ENCODE measurements at regions not wholly inside any gene's neighbourhood (a gene's known extent, or its start where the extent isn't known, plus 50 kb on each side); places are given as distances from the start of the nearest gene placed in this dataset.

DNA sequence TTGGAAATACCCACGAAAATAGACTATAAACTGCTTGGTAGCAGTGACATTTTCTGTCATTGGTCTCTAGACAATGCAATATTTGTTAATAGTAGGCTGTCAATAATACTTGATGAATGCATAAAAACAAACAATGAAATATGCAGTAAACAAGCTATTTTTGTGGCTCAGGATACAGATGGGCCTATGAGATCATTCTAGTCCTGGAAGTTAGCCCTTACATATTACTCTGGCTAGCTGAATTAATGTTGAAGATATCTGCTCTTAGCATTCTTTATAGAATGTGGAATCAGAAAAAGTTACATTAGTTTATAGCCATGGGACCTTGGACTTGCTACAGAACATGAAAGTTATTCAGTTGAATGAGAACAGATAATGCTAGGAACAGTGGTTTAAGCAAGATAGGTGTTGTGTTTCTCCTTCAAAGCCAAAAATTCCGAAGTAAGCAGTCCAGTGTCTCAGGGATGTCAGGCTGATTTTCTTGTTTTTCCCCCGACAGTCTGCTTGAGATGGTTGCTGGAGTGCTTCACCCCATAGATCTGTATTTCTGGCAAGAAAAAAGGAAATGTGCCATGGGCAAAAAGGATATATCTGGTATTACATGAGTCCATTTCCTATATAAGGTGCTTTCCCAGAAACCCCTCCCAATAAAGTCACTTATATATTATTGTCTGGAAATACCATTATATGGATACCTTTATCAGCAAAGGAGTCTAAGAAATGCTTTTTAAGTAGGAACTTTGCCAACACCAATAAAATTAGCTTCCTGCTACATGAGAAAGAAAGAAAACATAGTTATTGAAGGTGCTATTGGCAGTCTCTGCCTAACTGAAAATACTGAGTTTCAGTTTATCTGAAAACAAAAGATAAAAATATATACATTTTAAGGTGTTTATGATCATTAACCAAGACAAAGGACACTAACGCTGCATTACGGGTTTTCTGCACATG, 619.4 kb upstream of the ATP2B1 start:
- H3K9ac ChIP-seq (ENCODE audit: low read depth in 1 of 2, low read length in 2 of 2): no peak overlapping the region
- no peak overlapping the region for H3K4me3 ChIP-seq (ENCODE audit: low read depth in 1 of 2, low read length in 2 of 2)
- H3K4me1 ChIP-seq (ENCODE audit: control insufficient read depth in 1 of 2, insufficient read depth in 2 of 2, low read length in 2 of 2): peaks cover 10 to 15% of the 10 kb centered on the region in 2 donors
- H3K27me3 ChIP-seq (ENCODE audit: control insufficient read depth in 1 of 2, insufficient read depth in 2 of 2, low read length in 2 of 2): no peaks in the 10 kb centered on the region
- no peaks in the 10 kb centered on the region for H3K36me3 ChIP-seq (ENCODE audit: control insufficient read depth in 1 of 2, insufficient read depth in 2 of 2, low read length in 2 of 2)
- no peaks in the 10 kb centered on the region for H3K9me3 ChIP-seq (ENCODE audit: control insufficient read depth in 1 of 2, low read length in 2 of 2)
- no peak overlapping the region for H3K27ac ChIP-seq (ENCODE audit: low read depth, low read length)

DNA sequence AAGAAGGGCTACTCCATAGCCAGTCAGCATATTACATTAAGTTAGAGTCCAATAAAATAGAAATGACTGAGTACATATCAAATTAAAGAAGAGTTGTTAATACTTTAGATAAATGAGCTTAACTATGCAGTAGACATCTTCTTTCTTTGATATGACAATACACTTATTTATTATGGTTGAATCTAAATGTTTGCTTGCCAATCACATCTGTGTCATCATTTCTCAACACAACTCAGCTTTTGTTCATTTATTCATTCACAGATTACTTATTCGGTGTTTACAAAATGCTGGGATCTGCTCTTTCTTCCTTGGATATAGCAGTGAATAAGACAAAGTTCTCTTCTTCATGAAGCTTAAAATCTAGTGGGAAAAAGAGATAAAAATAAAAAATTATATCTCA, 614.6 kb upstream of the ATP2B1 start:
- Histone ChIP-seq H3K9me3 (ENCODE audit: control insufficient read depth in 1 of 2, low read length in 2 of 2) (no peaks in the 10 kb centered on the region), H3K36me3 (ENCODE audit: control insufficient read depth in 1 of 2, insufficient read depth in 2 of 2, low read length in 2 of 2) (no peaks in the 10 kb centered on the region), H3K27me3 (ENCODE audit: control insufficient read depth in 1 of 2, insufficient read depth in 2 of 2, low read length in 2 of 2) (no peaks in the 10 kb centered on the region), H3K9ac (ENCODE audit: low read depth in 1 of 2, low read length in 2 of 2) (no peak overlapping the region), H3K4me1 (ENCODE audit: control insufficient read depth in 1 of 2, insufficient read depth in 2 of 2, low read length in 2 of 2) (peaks cover 8 to 9% of the 10 kb centered on the region in 2 donors), H3K4me3 (ENCODE audit: low read depth in 1 of 2, low read length in 2 of 2) (no peak overlapping the region), H3K27ac (ENCODE audit: low read depth, low read length) (no peak overlapping the region)

DNA sequence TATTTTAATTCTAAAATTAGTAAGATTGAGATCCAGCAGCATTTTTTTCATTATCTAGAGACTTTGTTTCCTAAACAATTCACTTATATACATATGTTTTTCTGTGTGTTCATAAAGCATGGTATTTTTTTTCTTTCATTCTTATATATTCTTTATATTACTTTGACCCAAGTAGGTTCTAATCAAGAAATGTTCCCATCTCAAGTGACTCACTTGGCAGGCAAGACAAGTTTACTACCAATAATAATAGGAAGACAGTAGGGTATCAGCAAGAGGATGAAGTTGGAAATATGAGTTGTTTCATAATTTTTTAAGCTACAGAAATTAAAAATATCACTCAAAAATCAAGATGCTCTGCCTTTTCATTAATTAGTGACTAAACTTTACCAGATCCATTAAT, 613.4 kb upstream of the ATP2B1 start:
- no peak overlapping the region for H3K9ac ChIP-seq (ENCODE audit: low read depth in 1 of 2, low read length in 2 of 2)
- no peaks in the 10 kb centered on the region for H3K36me3 ChIP-seq (ENCODE audit: control insufficient read depth in 1 of 2, insufficient read depth in 2 of 2, low read length in 2 of 2)
- H3K27me3 ChIP-seq (ENCODE audit: control insufficient read depth in 1 of 2, insufficient read depth in 2 of 2, low read length in 2 of 2): no peaks in the 10 kb centered on the region
- no peaks in the 10 kb centered on the region for H3K4me1 ChIP-seq (ENCODE audit: control insufficient read depth in 1 of 2, insufficient read depth in 2 of 2, low read length in 2 of 2)
- no peak overlapping the region for H3K27ac ChIP-seq (ENCODE audit: low read depth, low read length)
- H3K9me3 ChIP-seq (ENCODE audit: control insufficient read depth in 1 of 2, low read length in 2 of 2): no peaks in the 10 kb centered on the region
- H3K4me3 ChIP-seq (ENCODE audit: low read depth in 1 of 2, low read length in 2 of 2): no peak overlapping the region

DNA sequence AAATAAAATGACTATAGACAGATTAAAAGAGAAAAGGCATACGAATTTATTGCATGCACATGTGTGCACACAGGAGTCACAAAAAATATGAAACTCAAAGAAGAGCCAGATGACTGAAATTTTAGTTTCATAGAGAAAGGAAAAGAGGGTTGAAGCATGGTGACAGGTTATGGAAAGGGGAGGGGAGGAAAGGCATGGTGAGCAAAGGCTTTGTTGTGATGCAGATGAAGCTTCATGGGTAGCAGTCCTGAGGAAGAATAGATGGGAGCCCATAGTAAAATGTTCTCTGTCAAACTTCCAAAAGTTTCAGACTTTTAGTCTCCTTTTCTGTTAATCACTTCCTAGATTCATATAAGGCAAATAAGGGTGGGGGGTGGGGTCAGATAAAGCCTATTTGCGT, 612.7 kb upstream of the ATP2B1 start:
- Histone ChIP-seq H3K9ac (ENCODE audit: low read depth in 1 of 2, low read length in 2 of 2) (no peak overlapping the region), H3K36me3 (ENCODE audit: control insufficient read depth in 1 of 2, insufficient read depth in 2 of 2, low read length in 2 of 2) (no peaks in the 10 kb centered on the region), H3K4me1 (ENCODE audit: control insufficient read depth in 1 of 2, insufficient read depth in 2 of 2, low read length in 2 of 2) (no peaks in the 10 kb centered on the region), H3K4me3 (ENCODE audit: low read depth in 1 of 2, low read length in 2 of 2) (no peak overlapping the region), H3K27ac (ENCODE audit: low read depth, low read length) (no peak overlapping the region), H3K27me3 (ENCODE audit: control insufficient read depth in 1 of 2, insufficient read depth in 2 of 2, low read length in 2 of 2) (no peaks in the 10 kb centered on the region), H3K9me3 (ENCODE audit: control insufficient read depth in 1 of 2, low read length in 2 of 2) (no peaks in the 10 kb centered on the region)

DNA sequence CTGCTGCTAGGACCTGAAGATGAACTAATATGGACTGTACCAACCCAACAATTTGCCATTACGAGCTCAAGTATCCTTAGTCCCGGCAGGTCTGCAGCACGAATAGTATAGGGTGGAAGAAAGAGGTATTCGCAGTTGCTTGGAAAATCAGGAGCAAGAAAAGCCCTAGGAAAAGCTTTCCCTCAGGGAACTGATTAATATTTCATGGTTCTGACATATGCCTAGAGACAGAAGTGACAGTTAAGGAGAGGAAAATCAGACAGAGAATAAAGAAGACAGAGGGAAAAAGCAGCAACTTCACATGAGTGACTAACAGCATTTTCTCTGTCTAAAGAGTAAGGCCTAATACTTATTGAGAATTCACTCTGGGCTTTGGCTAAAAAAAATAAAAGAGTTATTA, 602.9 kb upstream of the ATP2B1 start:
- H3K36me3 ChIP-seq (ENCODE audit: control insufficient read depth in 1 of 2, insufficient read depth in 2 of 2, low read length in 2 of 2): no peaks in the 10 kb centered on the region
- no peak overlapping the region for H3K9ac ChIP-seq (ENCODE audit: low read depth in 1 of 2, low read length in 2 of 2)
- H3K27ac ChIP-seq (ENCODE audit: low read depth, low read length): no peak overlapping the region
- no peak overlapping the region for H3K4me3 ChIP-seq (ENCODE audit: low read depth in 1 of 2, low read length in 2 of 2)
- no peaks in the 10 kb centered on the region for H3K9me3 ChIP-seq (ENCODE audit: control insufficient read depth in 1 of 2, low read length in 2 of 2)
- no peaks in the 10 kb centered on the region for H3K4me1 ChIP-seq (ENCODE audit: control insufficient read depth in 1 of 2, insufficient read depth in 2 of 2, low read length in 2 of 2)
- H3K27me3 ChIP-seq (ENCODE audit: control insufficient read depth in 1 of 2, insufficient read depth in 2 of 2, low read length in 2 of 2): no peaks in the 10 kb centered on the region

DNA sequence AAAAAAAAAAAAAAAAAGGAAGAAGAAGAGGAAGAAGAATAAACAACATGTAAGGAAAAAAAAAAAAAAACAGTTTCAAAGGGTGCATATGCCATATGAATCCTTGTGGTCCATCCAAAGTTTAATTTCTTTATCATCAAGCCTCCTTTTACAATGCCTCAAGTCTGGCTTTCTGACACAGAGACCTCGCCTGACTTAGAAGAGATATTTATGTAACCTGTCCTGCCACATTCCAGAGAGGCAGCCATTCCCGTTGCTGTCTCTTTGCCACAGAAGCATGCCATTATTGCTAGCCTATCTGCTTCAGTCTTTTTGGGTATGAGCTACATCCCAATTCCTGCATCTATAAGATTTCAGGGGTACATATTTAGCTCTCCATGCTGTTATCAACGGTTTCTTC, 596.7 kb upstream of the ATP2B1 start:
- H3K4me1 ChIP-seq (ENCODE audit: control insufficient read depth in 1 of 2, insufficient read depth in 2 of 2, low read length in 2 of 2): no peaks in the 10 kb centered on the region
- no peak overlapping the region for H3K9ac ChIP-seq (ENCODE audit: low read depth in 1 of 2, low read length in 2 of 2)
- no peak overlapping the region for H3K27ac ChIP-seq (ENCODE audit: low read depth, low read length)
- no peak overlapping the region for H3K4me3 ChIP-seq (ENCODE audit: low read depth in 1 of 2, low read length in 2 of 2)
- H3K36me3 ChIP-seq (ENCODE audit: control insufficient read depth in 1 of 2, insufficient read depth in 2 of 2, low read length in 2 of 2): no peaks in the 10 kb centered on the region
- no peaks in the 10 kb centered on the region for H3K27me3 ChIP-seq (ENCODE audit: control insufficient read depth in 1 of 2, insufficient read depth in 2 of 2, low read length in 2 of 2)
- H3K9me3 ChIP-seq (ENCODE audit: control insufficient read depth in 1 of 2, low read length in 2 of 2): no peaks in the 10 kb centered on the region

DNA sequence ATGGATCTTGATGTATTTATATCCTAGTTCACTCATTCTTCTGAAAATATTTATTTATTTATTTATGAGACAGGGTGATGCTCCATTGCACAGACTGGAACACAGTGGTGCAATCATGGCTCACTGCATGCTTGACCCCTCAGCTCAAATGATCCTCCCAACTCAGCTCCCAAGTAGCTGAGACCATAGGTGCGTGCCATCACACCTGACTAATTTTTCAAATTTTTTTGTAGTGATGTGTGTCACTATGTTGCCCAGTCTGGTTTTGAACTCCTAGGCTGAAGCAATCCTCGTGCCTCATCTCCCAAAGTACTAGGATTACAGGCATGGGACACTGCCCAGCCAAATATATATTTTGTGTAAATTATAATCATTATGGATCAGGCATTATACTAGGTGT, 595.6 kb upstream of the ATP2B1 start:
- Histone ChIP-seq H3K9me3 (ENCODE audit: control insufficient read depth in 1 of 2, low read length in 2 of 2) (no peaks in the 10 kb centered on the region), H3K4me3 (ENCODE audit: low read depth in 1 of 2, low read length in 2 of 2) (no peak overlapping the region), H3K36me3 (ENCODE audit: control insufficient read depth in 1 of 2, insufficient read depth in 2 of 2, low read length in 2 of 2) (no peaks in the 10 kb centered on the region), H3K27ac (ENCODE audit: low read depth, low read length) (no peak overlapping the region), H3K9ac (ENCODE audit: low read depth in 1 of 2, low read length in 2 of 2) (no peak overlapping the region), H3K4me1 (ENCODE audit: control insufficient read depth in 1 of 2, insufficient read depth in 2 of 2, low read length in 2 of 2) (no peaks in the 10 kb centered on the region), H3K27me3 (ENCODE audit: control insufficient read depth in 1 of 2, insufficient read depth in 2 of 2, low read length in 2 of 2) (no peaks in the 10 kb centered on the region)

DNA sequence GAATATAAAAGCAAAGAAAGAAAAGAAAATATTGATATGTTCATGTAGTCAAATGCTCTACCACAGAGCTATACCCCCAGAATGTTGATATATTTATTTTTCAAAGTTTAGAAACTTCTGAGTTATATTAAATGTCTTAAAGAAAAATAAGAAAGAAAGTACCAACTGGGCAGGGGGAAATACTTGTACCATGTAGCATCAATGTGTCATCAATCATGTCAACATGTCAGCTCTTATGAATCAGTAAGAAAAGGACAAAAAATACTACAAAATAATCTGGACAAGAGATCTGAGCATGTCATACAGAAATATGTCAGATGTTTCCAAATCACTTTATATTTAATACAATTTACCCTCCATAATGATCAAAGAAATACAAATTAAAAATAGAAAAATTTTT, 595.1 kb upstream of the ATP2B1 start:
- no peaks in the 10 kb centered on the region for H3K9me3 ChIP-seq (ENCODE audit: control insufficient read depth in 1 of 2, low read length in 2 of 2)
- no peaks in the 10 kb centered on the region for H3K36me3 ChIP-seq (ENCODE audit: control insufficient read depth in 1 of 2, insufficient read depth in 2 of 2, low read length in 2 of 2)

DNA sequence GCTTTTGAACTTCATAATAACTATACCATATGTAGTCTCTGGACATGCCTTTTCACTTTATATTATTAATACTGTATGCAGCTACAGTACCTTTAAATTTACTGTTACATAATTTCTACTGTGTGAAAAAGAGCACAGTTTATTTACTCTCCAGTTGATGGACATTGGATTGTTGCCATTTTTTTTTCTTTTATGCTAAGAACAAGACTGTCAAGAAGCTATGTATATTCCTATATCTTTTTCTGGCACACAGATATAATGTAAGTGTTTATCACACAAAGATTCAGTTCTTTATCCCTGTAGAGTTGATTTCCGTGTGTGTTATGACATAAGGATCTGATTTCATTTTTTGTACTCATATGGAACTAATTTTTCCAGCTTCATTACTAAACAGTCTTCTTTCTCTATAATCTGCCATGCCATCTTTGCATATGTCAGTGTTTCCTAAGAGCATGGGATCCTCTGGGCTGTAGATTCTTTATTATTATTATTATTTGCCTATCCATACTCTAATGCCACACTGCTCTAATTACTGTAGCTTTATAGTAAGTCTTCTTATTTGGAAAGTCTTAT, 593.0 kb upstream of the ATP2B1 start:
- H3K4me3 ChIP-seq (ENCODE audit: low read depth in 1 of 2, low read length in 2 of 2): no peak overlapping the region
- no peak overlapping the region for H3K27ac ChIP-seq (ENCODE audit: low read depth, low read length)
- no peaks in the 10 kb centered on the region for H3K36me3 ChIP-seq (ENCODE audit: control insufficient read depth in 1 of 2, insufficient read depth in 2 of 2, low read length in 2 of 2)
- H3K9me3 ChIP-seq (ENCODE audit: control insufficient read depth in 1 of 2, low read length in 2 of 2): no peaks in the 10 kb centered on the region
- H3K4me1 ChIP-seq (ENCODE audit: control insufficient read depth in 1 of 2, insufficient read depth in 2 of 2, low read length in 2 of 2): no peaks in the 10 kb centered on the region
- no peak overlapping the region for H3K9ac ChIP-seq (ENCODE audit: low read depth in 1 of 2, low read length in 2 of 2)
- no peaks in the 10 kb centered on the region for H3K27me3 ChIP-seq (ENCODE audit: control insufficient read depth in 1 of 2, insufficient read depth in 2 of 2, low read length in 2 of 2)

More for the DNA sequence above, 595.1 kb upstream of the ATP2B1 start:
- H3K27ac ChIP-seq (ENCODE audit: low read depth, low read length): no peak overlapping the region
- H3K4me1 ChIP-seq (ENCODE audit: control insufficient read depth in 1 of 2, insufficient read depth in 2 of 2, low read length in 2 of 2): no peaks in the 10 kb centered on the region
- no peaks in the 10 kb centered on the region for H3K27me3 ChIP-seq (ENCODE audit: control insufficient read depth in 1 of 2, insufficient read depth in 2 of 2, low read length in 2 of 2)
- no peak overlapping the region for H3K9ac ChIP-seq (ENCODE audit: low read depth in 1 of 2, low read length in 2 of 2)
- no peak overlapping the region for H3K4me3 ChIP-seq (ENCODE audit: low read depth in 1 of 2, low read length in 2 of 2)

DNA sequence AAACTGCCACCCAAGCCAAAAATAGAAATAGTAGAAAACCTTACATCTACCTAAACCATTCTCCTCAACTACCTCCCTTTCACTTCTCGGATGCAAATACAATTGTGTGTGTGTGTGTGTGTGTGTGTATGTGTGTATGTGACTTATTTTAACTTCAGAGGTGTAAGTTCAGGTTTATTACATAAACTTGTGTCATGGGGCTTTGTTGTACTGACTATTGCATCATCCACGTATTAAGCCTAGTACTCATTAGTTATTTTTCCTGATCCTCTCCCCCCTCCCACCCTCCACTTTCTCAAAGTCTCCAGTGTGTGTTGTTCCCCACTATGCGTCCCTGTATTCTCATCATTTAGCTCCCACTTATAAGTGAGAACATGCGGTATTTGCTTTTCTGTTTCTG, 592.5 kb upstream of the ATP2B1 start:
- no peaks in the 10 kb centered on the region for H3K9me3 ChIP-seq (ENCODE audit: control insufficient read depth in 1 of 2, low read length in 2 of 2)
- no peak overlapping the region for H3K27ac ChIP-seq (ENCODE audit: low read depth, low read length)
- no peaks in the 10 kb centered on the region for H3K4me1 ChIP-seq (ENCODE audit: control insufficient read depth in 1 of 2, insufficient read depth in 2 of 2, low read length in 2 of 2)

More for the DNA sequence above, 592.5 kb upstream of the ATP2B1 start:
- Histone ChIP-seq H3K4me3 (ENCODE audit: low read depth in 1 of 2, low read length in 2 of 2) (no peak overlapping the region), H3K27me3 (ENCODE audit: control insufficient read depth in 1 of 2, insufficient read depth in 2 of 2, low read length in 2 of 2) (no peaks in the 10 kb centered on the region), H3K36me3 (ENCODE audit: control insufficient read depth in 1 of 2, insufficient read depth in 2 of 2, low read length in 2 of 2) (no peaks in the 10 kb centered on the region), H3K9ac (ENCODE audit: low read depth in 1 of 2, low read length in 2 of 2) (no peak overlapping the region)

Measured in duodenal mucosa (tissue), 2 donors.